Breast epithelium (tissue), 4 donors: ENCODE measurements at regions not wholly inside any gene's neighbourhood (a gene's known extent, or its start where the extent isn't known, plus 50 kb on each side); places are given as distances from the start of the nearest gene placed in this dataset.
A peak's percentile ranks its signal among the peaks of the same experiment; 100 is the strongest.

Experiments
- DNase-seq, 2 donors: peaks; one replicate each; pipeline ENCODE4 v3.0.0-alpha.2; 2019; ENCODE audit warnings: low spot score in 2 of 2
- H3K27ac ChIP-seq, 2 donors: fragments of 200-600 bp; sonication (generic) in 1 of 2; one replicate each; pipeline ENCODE4 v1.5.1; 2016 to 2019; ENCODE audit warnings: mild to moderate bottlenecking in 1 of 2
- H3K27me3 ChIP-seq, 2 donors: fragments of 200-600 bp; sonication (generic) in 1 of 2; one replicate each; pipeline versions ENCODE4 v1.5.1 to v1.6.0; 2017 to 2019; ENCODE audit warnings: control low read depth in 1 of 2, mild to moderate bottlenecking in 1 of 2
- H3K36me3 ChIP-seq: fragments of 200-600 bp; one replicate; pipeline ENCODE4 v1.5.1; 2019
- H3K4me1 ChIP-seq, 2 donors: fragments of 200-600 bp; sonication (generic); one replicate each; pipeline ENCODE4 v1.5.1; 2016 to 2019; ENCODE audit warnings: control low read depth in 1 of 2
- H3K4me3 ChIP-seq, 3 donors: fragments of 200-600 bp; sonication (generic); 1 replicate in 2 of 3; 2 replicates in 1 of 3; pipeline ENCODE4 v1.5.1; 2016 to 2019; ENCODE audit warnings: mild to moderate bottlenecking in 3 of 3, moderate library complexity in 2 of 3
- H3K9me3 ChIP-seq, 2 donors: fragments of 200-600 bp; sonication (generic) in 1 of 2; one replicate each; pipeline ENCODE4 v1.5.1; 2016 to 2019; ENCODE audit warnings: control low read depth in 1 of 2
- CTCF ChIP-seq, 3 donors: fragments of 450-650 bp; IDR thresholded peaks; one replicate each; pipeline ENCODE4 v1.5.1; 2016 to 2017; ENCODE audit warnings: antibody characterized with exemption in 3 of 3, mild to moderate bottlenecking in 3 of 3, moderate library complexity in 3 of 3
- POLR2A ChIP-seq: fragments of 450-650 bp; IDR thresholded peaks from one replicate; pipeline ENCODE4 v1.6.1; 2016; ENCODE audit warnings: antibody characterized with exemption, mild to moderate bottlenecking, moderate library complexity
- POLR2AphosphoS5 ChIP-seq, 3 donors: sonication (generic); formaldehyde crosslinking; IDR thresholded peaks; one replicate each; pipeline ENCODE4 v1.6.1; 2017; ENCODE audit warnings: antibody characterized with exemption in 3 of 3
- intact Hi-C: fragments of 100-400 bp; cut with DNase I; formaldehyde crosslinking; loops from one replicate; pipeline ENCODE4 v1.15.1; 2023; ENCODE audit warnings: low total_unique reads

DNA sequence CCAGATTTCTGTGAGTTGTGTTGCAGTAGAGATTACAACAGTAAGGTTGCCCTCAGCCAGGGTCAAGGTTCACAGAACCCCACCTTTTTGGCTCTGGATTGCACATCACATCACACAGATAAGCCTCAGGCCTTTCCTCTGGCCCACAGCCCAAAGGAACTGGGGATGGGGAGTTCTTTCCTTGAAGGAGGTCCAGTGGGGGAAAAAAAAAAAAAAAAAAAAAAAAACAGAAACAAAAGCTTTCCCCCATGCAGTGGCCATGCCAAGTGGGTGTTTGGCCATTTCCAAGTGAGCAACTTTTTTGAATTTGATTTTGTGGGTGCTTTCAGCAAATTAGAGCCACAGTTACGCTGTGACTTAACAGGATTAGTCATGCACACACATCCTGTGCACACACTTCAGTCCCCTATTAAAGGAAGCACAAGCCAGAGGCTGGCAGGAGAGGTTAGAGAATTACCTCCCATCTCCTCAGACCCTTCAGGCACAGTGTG, 79.3 kb upstream of the NANOS1 start:
- TF ChIP-seq POLR2AphosphoS5 (IDR thresholded peaks at IDR 0.05) (no peak), POLR2A (no peak), CTCF (IDR thresholded peaks at IDR 0.05) (no peak)
- Histone ChIP-seq H3K27ac (no peak overlapping the region), H3K27me3 (no peaks in the 10 kb centered on the region), H3K4me1 (no peaks in the 10 kb centered on the region), H3K4me3 (no peak overlapping the region), H3K9me3 (no peaks in the 10 kb centered on the region), H3K36me3 (no peaks in the 10 kb centered on the region)
- no peak for DNase-seq
- intact Hi-C loops = no loop called here

GRCh38 chr10:118950997-118951637, 78.4 kb upstream of the NANOS1 start:
- Histone ChIP-seq H3K9me3 (no peaks in the 10 kb centered on the region), H3K27me3 (no peaks in the 10 kb centered on the region), H3K36me3 (no peaks in the 10 kb centered on the region), H3K4me3 (no peak overlapping the region), H3K27ac (no peak overlapping the region), H3K4me1 (no peaks in the 10 kb centered on the region)
- TF ChIP-seq POLR2AphosphoS5 (IDR thresholded peaks at IDR 0.05) (no peak), POLR2A (no peak), CTCF (IDR thresholded peaks at IDR 0.05) (no peak)
- intact Hi-C loops = no loop called here
- DNase-seq = no peak

DNA sequence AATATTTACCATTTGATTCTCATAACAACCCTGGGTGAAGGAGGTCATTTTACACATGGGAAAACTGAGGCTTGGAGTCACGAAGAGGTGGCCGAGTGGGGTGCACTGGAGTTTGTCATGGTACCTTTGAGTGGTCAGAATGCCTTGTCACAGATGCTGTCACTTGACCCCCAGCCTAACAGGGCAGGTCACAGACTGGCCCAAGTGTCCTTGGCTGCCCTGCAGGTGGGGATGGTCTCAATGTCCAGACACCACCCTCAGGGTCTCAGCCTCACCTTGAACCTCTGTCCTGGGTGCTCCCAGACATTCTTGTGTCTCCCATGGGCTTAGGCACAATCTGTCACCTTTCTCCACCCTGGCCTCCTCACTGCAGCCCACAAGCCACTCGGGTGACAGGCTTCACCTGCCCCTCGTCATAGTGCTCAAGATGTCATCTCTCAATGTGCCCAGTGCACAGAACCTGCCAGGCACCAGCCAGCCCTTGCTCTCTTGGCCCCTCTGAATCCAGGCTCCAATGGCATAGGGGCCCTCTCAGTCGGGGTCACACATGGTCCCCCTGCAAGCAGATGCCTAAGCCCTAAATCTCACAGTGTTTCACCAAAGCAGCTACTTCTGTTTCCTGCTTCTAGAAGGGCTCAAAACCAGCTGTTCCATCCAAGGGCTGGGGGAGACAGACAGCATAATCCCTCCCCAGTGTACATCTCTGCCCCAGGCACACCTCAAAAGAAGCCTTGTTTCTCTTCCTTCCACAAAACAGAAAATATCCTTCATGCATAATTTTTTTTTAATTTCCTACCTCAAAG, 76.8 kb upstream of the NANOS1 start:
- intact Hi-C loops = no loop called here
- no peaks in the 10 kb centered on the region for H3K27me3 ChIP-seq
- H3K4me1 ChIP-seq = no peaks in the 10 kb centered on the region
- H3K27ac ChIP-seq = no peak overlapping the region
- H3K9me3 ChIP-seq = no peaks in the 10 kb centered on the region
- H3K36me3 ChIP-seq = no peaks in the 10 kb centered on the region
- H3K4me3 ChIP-seq = no peak overlapping the region
- peak in 1 of 2 donors; percentile 15 for DNase-seq
- TF ChIP-seq CTCF (IDR thresholded peaks at IDR 0.05) (no peak), POLR2AphosphoS5 (IDR thresholded peaks at IDR 0.05) (no peak), POLR2A (no peak)

- no peaks in the 10 kb centered on the region for H3K36me3 ChIP-seq
- no peak overlapping the region for H3K4me3 ChIP-seq
- H3K27me3 ChIP-seq = no peaks in the 10 kb centered on the region
- peak in 1 of 2 donors; percentile 50 for DNase-seq
- H3K9me3 ChIP-seq = no peaks in the 10 kb centered on the region
- no peaks in the 10 kb centered on the region for H3K4me1 ChIP-seq
- TF ChIP-seq POLR2A (no peak), CTCF (IDR thresholded peaks at IDR 0.05) (no peak), POLR2AphosphoS5 (IDR thresholded peaks at IDR 0.05) (peak in 1 of 3 donors; percentile 56)
- intact Hi-C loops = no loop called here
- peak overlapping the region in 1 of 2 donors; percentile 8 for H3K27ac ChIP-seq
These were observed 75.7 kb upstream of the NANOS1 start for GRCh38 chr10:118953598-118954393.
